HG03378 (cell line): ENCODE measurements at regions not wholly inside any gene's neighbourhood (a gene's known extent, or its start where the extent isn't known, plus 50 kb on each side); places are given as distances from the start of the nearest gene placed in this dataset.

Source experiments
- ATAC-seq: cut with Tn5 transposase; IDR thresholded peaks from one replicate; pipeline ENCODE4 v1.9.1; 2021; ENCODE audit warnings: mild to moderate bottlenecking, moderate library complexity; ENCODE audit not compliant: unreplicated experiment

DNA sequence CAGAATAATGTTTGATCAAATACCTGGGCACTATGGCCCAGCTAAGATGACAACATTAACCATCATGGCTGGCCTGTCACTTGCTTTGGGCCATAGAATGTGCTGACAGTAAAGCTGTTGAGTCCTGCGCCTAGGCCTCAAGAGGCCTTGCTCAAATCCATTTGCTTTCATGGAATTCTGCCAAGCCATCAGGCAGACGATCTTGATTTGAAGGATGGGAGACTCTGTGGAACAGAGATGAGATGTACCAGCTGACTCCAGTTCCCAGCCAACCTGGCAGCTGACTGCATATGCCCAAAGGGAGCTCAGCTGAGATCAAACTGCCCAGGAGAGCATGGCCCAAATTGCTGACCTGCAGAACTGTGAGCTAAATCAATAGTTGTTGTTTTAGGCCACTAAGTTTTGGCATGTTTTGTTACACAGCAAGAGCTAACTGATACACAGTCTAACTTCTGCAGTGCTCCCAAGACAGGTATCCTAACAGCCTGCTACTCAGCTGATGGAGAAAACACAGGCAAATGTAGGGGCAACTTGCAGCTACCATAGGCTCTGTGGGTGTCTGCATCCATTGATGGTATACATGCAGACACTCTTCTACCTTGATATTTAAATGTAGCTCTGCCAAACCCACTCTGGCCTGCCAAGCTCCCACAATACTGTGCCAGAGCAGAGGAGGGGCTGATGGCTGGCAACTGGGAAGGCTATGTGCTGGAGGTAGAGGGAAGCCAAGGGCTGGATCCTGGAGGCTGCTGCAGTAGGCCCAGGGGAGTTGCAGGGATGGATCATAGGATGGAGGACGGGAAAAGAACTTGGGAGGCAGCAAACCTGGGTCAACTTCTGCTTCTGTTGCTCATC, 55.2 kb upstream of the RNF24 start:
- ATAC-seq, result no peak

- no peak for ATAC-seq
Observed at GRCh38 chr20:4069751-4070150, 54.4 kb upstream of the RNF24 start.

- ATAC-seq, result no peak
Observed at GRCh38 chr20:4068708-4069107, 53.4 kb upstream of the RNF24 start.

DNA sequence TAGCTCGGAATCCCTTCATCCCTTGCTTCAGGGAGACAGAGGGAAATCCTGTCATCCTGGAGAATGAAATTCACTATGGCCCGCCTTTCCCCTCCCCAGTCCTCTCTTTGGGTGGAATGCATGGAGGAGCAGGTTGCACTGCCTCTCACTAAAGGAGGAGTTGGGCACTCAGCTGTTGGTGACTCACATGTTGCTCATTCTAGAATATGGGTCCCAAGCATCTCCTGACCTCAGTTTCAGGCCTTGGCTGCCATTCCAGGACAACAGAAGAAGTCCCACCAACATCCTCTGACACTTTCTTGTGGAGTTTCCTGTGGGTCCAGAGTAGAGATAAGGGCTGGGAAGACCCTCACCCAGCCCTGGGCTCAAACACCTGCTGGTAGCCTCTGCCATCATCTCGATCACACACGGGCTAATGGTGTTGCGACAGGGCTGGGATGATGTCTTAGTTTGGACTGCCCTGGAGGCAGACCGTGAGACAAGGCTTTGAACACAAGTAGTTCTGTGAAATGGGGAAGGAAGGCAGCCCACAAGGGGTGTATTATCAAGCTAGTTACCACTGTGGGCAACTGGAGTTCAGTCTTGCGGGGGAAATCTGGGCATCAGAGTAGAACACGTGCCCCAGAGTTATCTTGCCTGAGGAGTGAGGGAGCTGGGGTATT, 52.4 kb upstream of the RNF24 start:
- ATAC-seq, result no peak

- no peak for ATAC-seq
Observed at GRCh38 chr20:4066551-4066950, 51.2 kb upstream of the RNF24 start.

DNA sequence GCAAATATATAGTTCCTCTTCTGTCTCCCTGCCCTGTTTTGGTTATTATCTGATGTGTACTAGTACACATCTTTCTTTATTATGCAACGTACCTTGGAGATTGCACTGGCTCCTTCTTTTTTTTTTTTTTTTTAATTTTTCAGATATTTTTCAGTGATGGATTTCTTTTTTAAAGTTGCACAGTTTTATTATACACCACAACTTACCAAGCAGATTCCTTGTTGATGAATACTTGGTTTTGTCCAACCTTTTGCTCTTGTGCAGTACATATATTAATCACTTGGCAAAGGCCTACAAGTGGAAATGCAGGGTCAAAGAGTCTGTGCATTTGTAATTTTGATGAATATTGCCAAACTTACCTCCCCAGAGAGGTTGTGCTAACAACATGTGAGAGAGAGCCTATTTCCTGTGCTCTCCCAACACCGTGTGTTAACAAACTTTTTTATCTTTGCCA, 50.1 kb upstream of the RNF24 start:
- no peak for ATAC-seq
